ENCODE measurements at regions not wholly inside any gene's neighbourhood (a gene's known extent, or its start where the extent isn't known, plus 50 kb on each side); places are given as distances from the start of the nearest gene placed in this dataset.

DNA sequence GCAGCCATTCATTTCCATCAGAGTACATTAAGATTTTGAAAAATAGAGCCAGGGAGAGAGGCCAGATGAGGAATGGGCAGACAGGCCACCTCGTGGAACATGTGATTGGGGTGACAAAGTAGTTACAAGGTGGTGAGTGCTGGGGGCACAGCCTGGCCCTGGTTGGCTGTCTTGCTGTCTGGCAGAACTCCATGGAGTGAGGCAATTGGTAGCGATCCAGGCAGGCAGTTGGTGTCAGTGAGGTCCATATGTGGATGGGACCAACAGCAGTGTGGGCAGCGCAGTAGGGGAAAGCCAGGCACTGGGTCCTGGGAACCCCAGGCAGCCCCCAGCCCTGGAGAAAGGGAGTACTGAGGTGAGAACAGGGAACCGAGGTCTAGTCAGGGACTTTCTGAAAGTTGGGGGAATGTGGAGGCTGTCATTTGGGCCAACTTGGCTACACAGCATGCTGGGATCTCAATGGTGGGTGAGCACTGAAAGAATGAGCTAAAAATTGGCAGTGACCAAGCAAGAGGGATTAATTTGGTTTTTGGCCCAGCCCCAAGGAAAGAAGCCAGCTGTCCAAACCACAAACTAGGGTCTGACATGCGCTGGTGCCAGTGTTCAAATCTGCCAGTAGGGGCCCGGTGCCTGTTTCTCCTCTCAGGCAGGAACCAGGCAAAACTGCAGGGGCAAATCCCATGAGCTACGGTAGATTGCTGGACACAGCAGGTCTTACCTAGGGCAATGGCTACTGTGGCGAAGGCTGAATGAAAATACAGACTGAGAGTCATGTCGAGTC lies 61.4 kb upstream of the E2F3 start:
- TF ChIP-seq, protein P1, sequence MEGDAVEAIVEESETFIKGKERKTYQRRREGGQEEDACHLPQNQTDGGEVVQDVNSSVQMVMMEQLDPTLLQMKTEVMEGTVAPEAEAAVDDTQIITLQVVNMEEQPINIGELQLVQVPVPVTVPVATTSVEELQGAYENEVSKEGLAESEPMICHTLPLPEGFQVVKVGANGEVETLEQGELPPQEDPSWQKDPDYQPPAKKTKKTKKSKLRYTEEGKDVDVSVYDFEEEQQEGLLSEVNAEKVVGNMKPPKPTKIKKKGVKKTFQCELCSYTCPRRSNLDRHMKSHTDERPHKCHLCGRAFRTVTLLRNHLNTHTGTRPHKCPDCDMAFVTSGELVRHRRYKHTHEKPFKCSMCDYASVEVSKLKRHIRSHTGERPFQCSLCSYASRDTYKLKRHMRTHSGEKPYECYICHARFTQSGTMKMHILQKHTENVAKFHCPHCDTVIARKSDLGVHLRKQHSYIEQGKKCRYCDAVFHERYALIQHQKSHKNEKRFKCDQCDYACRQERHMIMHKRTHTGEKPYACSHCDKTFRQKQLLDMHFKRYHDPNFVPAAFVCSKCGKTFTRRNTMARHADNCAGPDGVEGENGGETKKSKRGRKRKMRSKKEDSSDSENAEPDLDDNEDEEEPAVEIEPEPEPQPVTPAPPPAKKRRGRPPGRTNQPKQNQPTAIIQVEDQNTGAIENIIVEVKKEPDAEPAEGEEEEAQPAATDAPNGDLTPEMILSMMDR (IDR thresholded peaks at IDR 0.05): no peak
- no peak for TF ChIP-seq EP300 (IDR thresholded peaks at IDR 0.05)
- TF ChIP-seq POLR2A (IDR thresholded peaks at IDR 0.05): no peak

Data from tibial nerve (tissue), 4 donors.